ENCODE measurements at regions not wholly inside any gene's neighbourhood (a gene's known extent, or its start where the extent isn't known, plus 50 kb on each side); places are given as distances from the start of the nearest gene placed in this dataset.

DNA sequence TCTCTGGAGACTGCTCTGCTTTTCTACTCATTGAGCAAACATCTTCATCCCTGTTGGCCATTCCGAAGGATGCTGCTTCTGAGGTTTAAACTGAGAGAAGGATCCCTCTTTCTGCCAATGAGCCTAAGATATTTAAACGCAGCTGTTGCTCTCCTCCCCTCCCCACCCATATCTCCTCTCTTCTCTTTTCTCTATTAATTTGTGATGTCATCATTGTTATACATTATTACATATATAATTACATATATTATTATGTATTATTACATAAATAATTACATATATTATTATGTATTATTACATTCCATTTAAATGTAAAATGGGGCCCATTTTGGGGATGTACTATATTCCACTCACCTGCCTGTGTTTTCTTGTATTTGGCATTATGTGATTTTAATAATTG is 82.7 kb upstream of the JUN start:
- no peak overlapping the region for H3K4me3 ChIP-seq (ENCODE audit: low read depth, poor library complexity, severe bottlenecking)
- 95 to 96% methylated on average over 2 of the region's 2 CpGs for WGBS, 2 donors
- TF ChIP-seq, protein P1, sequence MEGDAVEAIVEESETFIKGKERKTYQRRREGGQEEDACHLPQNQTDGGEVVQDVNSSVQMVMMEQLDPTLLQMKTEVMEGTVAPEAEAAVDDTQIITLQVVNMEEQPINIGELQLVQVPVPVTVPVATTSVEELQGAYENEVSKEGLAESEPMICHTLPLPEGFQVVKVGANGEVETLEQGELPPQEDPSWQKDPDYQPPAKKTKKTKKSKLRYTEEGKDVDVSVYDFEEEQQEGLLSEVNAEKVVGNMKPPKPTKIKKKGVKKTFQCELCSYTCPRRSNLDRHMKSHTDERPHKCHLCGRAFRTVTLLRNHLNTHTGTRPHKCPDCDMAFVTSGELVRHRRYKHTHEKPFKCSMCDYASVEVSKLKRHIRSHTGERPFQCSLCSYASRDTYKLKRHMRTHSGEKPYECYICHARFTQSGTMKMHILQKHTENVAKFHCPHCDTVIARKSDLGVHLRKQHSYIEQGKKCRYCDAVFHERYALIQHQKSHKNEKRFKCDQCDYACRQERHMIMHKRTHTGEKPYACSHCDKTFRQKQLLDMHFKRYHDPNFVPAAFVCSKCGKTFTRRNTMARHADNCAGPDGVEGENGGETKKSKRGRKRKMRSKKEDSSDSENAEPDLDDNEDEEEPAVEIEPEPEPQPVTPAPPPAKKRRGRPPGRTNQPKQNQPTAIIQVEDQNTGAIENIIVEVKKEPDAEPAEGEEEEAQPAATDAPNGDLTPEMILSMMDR (IDR thresholded peaks at IDR 0.05) = no peak
- TF ChIP-seq POLR2A (IDR thresholded peaks at IDR 0.05) = no peak
- intact Hi-C loops (cut with DNase I; ENCODE audit: low total_unique reads) = no loop called here
- DNase-seq (ENCODE audit: low spot score in 2 of 2) = no peak

DNA sequence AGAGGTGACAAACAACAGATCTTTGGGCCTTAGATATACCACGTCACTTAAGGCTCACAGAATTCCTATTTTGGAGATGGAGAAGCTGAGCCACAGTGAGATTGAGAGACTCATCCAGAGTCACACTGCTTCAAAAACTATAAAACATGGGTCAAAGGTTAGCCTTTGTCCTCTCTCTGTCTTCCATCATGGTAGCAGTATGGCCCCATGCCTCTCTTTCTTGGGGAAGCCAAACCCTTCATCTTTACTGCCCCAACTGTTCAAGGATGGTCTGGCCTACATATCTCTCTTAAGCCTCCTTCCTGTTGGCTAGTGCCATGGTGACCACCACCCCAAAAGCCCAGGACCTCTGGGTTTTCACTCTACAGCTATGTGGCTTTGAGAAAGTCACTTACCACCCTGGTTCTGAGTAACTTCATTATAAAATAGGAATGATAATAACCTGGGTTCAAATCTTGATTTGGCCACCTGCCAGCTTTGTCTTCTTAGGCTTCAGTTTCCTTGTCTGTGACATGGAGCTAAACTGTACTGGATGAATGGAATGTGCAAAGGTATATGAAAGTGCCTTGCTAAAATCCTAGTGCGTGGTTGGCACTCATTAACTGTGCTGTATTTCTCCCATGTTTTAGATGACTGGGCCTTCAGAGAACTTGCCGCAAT is 85.9 kb upstream of the JUN start:
- no peak overlapping the region for H3K4me3 ChIP-seq (ENCODE audit: low read depth, poor library complexity, severe bottlenecking)
- no peak for DNase-seq (ENCODE audit: low spot score in 2 of 2)
- 89 to 95% methylated on average over 3 of the region's 3 CpGs for WGBS, 2 donors
- intact Hi-C loops (cut with DNase I; ENCODE audit: low total_unique reads) = no loop called here
- no peak for TF ChIP-seq POLR2A (IDR thresholded peaks at IDR 0.05)
- TF ChIP-seq, protein P1 (IDR thresholded peaks at IDR 0.05) = no peak

DNA sequence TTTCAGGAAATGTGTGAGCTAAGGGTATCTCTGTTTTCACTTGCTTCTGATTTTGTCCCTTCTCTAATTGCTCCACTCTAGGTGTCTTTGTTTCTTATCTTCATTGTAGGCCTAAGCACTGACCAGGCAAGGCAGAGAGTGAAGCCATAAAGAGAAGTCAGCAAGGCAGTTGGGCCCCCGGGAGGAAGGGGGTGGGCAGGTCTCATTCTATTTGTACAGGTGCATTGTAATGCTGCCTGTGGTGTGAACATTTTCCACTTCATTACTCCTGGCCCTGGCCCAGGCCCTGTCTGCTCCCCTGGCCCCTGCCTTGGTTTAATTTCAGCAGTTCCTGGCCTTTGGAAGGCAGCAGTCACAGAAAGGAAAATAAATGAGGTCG is 86.4 kb upstream of the JUN start:
- TF ChIP-seq, protein P1 (IDR thresholded peaks at IDR 0.05) = no peak
- TF ChIP-seq POLR2A (IDR thresholded peaks at IDR 0.05) = no peak
- 54 to 78% methylated on average over 2 of the region's 2 CpGs for WGBS, 2 donors
- DNase-seq (ENCODE audit: low spot score in 2 of 2) = no peak
- H3K4me3 ChIP-seq (ENCODE audit: low read depth, poor library complexity, severe bottlenecking) = no peak overlapping the region
- intact Hi-C loops (cut with DNase I; ENCODE audit: low total_unique reads) = no loop called here

DNA sequence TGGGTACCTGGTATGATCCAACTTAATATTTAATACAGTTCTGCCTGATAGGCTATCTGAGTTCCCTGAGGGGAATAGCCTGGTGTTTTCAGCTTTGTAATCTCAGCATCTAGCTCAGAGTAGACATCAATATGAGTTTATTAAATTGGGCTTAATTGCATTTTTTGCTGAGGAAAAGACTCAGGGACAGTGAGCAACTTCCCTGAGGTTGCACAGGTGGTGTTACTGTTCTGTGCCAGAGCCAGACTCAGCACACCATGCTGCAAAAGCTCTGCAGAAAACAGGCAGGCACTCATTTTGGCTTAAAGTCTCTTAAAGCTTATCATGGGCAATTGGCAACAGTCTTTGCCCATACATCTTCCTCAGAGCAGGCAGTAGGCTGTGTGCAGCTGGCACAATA is 90.5 kb upstream of the JUN start:
- intact Hi-C loops (cut with DNase I; ENCODE audit: low total_unique reads) = no loop called here
- no peak for TF ChIP-seq POLR2A (IDR thresholded peaks at IDR 0.05)
- TF ChIP-seq, protein P1 (IDR thresholded peaks at IDR 0.05) = no peak
- no peak overlapping the region for H3K4me3 ChIP-seq (ENCODE audit: low read depth, poor library complexity, severe bottlenecking)
- no peak for DNase-seq (ENCODE audit: low spot score in 2 of 2)

DNA sequence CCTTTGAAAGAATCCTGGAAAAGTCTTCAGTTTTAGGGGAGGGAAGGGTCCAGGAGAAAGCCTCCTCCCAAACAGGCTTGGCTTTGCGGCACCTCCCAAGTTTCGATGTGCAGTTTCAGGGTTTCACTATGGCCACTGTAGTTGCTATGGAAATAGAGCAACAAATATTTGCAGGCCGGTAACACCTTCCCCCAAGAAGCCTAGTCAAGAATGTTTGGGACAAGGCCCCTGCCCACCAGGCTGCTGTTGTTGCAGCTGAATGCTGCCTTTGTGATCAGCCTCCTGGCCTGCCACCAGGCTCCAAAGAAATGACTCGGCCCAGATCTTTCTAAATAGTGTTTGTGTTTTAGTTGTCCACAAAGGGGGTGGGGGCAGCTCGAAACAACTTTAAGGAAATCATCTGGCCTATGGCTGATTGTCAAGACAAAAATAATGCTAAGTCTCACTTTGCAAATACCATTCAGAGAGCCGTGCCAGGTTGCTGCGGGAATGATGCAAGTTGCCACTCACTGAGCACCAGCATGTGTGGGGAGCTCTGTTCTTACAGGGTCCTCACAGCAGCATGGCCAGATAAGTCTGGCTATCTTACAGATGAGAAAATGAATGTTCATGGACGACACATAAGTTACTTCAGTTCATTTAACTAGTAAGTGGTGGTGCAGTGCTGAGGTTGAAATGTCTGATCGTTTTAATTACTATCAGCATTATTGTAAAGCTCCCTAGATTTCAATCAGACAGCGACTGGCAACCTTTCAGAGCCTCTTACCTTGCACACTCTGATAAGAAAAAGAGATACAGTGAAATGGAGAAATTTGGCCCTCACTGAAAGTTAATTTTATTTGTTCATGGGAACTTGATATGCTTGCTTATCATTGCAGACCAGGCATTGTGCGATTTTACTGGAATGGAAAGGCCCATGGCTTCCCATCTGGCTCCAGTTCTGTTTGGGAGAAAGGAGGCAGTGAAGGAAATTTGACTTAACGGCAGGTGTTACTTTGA is 91.2 kb upstream of the JUN start:
- 36% methylated on average over 12 of the region's 12 CpGs for WGBS, 2 donors
- intact Hi-C loops (cut with DNase I; ENCODE audit: low total_unique reads) = no loop called here
- peak in 1 of 2 donors; percentile 31 for DNase-seq (ENCODE audit: low spot score in 2 of 2)
- TF ChIP-seq POLR2A (IDR thresholded peaks at IDR 0.05) = no peak
- TF ChIP-seq, protein P1 (IDR thresholded peaks at IDR 0.05) = no peak
- no peak overlapping the region for H3K4me3 ChIP-seq (ENCODE audit: low read depth, poor library complexity, severe bottlenecking)

Data from lower leg skin (tissue), 4 donors.